B cell (primary cell): ENCODE measurements at regions not wholly inside any gene's neighbourhood (a gene's known extent, or its start where the extent isn't known, plus 50 kb on each side); places are given as distances from the start of the nearest gene placed in this dataset.

ENCODE experiments used
- ATAC-seq: fragments of 200-7000 bp; cut with Tn5 transposase; one replicate; pipeline ENCODE4 v1.10.0; 2021; ENCODE audit warnings: low read depth, mild to moderate bottlenecking, moderate number of reproducible peaks, moderate library complexity
- CTCF ChIA-PET: fragments of 350-600 bp; sonication (Branson Sonifier 250); formaldehyde crosslinking; loops from one replicate; lab custom pipeline; 2021; ENCODE audit warnings: antibody characterized with exemption, inconsistent platforms; lab: Charles Lee
- POLR2A ChIA-PET: fragments of 350-600 bp; sonication (Branson Sonifier 250); formaldehyde crosslinking; loops from one replicate; lab custom pipeline; 2021; ENCODE audit warnings: antibody characterized with exemption; lab: Charles Lee
- DNase-seq: peaks from one replicate; pipeline ENCODE4 v3.0.0; 2013
- H2AFZ ChIP-seq: 2 replicates; pipeline ENCODE4 v1.6.1; 2012; ENCODE audit warnings: mild to moderate bottlenecking, low read depth, low read length; ENCODE audit not compliant: insufficient read depth, poor library complexity, severe bottlenecking
- H3K27ac ChIP-seq, 2 donors: 1 replicate in 1 of 2; 2 replicates in 1 of 2; pipeline ENCODE4 v1.5.1; 2012 to 2013; ENCODE audit warnings: low read length in 2 of 2, mild to moderate bottlenecking in 2 of 2, moderate library complexity in 1 of 2
- H3K27me3 ChIP-seq, 4 experiments: fragments of 200-600 bp in 1 of 4; sonication (generic) in 1 of 4; replicated peaks in 1 of 4; 1 replicate in 2 of 4; 2 replicates in 2 of 4; pipeline versions ENCODE4 v1.6.1 to v1.7.0; 2013 to 2016; ENCODE audit warnings: low read length in 3 of 4, mild to moderate bottlenecking in 2 of 4, mixed read lengths in 1 of 4, moderate library complexity in 1 of 4; ENCODE audit not compliant: insufficient read depth in 4 of 4, control insufficient read depth in 3 of 4; ENCODE audit errors: control extremely low read depth in 1 of 4
- H3K36me3 ChIP-seq, 2 experiments: replicated peaks in 1 of 2; 1 replicate in 1 of 2; 2 replicates in 1 of 2; pipeline versions ENCODE4 v1.6.1 to v1.7.1; 2013; ENCODE audit warnings: low read length in 1 of 2; ENCODE audit not compliant: insufficient read depth in 2 of 2, control insufficient read depth in 1 of 2; ENCODE audit errors: control extremely low read depth in 1 of 2, extremely low read depth in 1 of 2
- H3K4me1 ChIP-seq, 2 donors: fragments of 200-600 bp in 1 of 2; sonication (generic) in 1 of 2; 1 replicate in 1 of 2; 2 replicates in 1 of 2; pipeline versions ENCODE4 v1.5.1 to v1.6.1; 2013 to 2017; ENCODE audit warnings: low read length in 2 of 2; ENCODE audit not compliant: control insufficient read depth in 2 of 2, insufficient read depth in 2 of 2
- H3K4me2 ChIP-seq: replicated peaks from 2 replicates; pipeline ENCODE3; 2012; ENCODE audit warnings: mild to moderate bottlenecking, low read depth, low read length; ENCODE audit not compliant: poor library complexity, severe bottlenecking
- H3K4me3 ChIP-seq, 5 experiments: fragments of 200-600 bp in 1 of 5; sonication (generic) in 1 of 5; 1 replicate in 3 of 5; 2 replicates in 2 of 5; pipeline versions ENCODE4 v1.5.1 to v1.7.0; 2011 to 2016; ENCODE audit warnings: low read length in 4 of 5, mild to moderate bottlenecking in 4 of 5, low read depth in 2 of 5, control low read depth in 1 of 5, moderate library complexity in 1 of 5; ENCODE audit not compliant: insufficient read depth in 1 of 5; ENCODE audit errors: control extremely low read depth in 1 of 5, extremely low read depth in 1 of 5
- H3K79me2 ChIP-seq: fragments of 200-600 bp; sonication (generic); one replicate; pipeline ENCODE4 v1.6.0; 2016; ENCODE audit warnings: low read length; ENCODE audit not compliant: control insufficient read depth, insufficient read depth
- H3K9ac ChIP-seq: fragments of 200-600 bp; sonication (generic); 2 replicates; pipeline ENCODE4 v1.6.1; 2017; ENCODE audit warnings: mild to moderate bottlenecking, low read length, moderate library complexity
- H3K9me3 ChIP-seq, 3 donors: one replicate each; pipeline versions ENCODE4 v1.6.1 to v1.7.1; 2013; ENCODE audit warnings: low read length in 2 of 3; ENCODE audit not compliant: control insufficient read depth in 2 of 3, insufficient read depth in 1 of 3; ENCODE audit errors: control extremely low read depth in 1 of 3
- H4K20me1 ChIP-seq: 2 replicates; pipeline ENCODE4 v1.6.0; 2012; ENCODE audit warnings: mild to moderate bottlenecking, low read length; ENCODE audit not compliant: insufficient read depth, control insufficient read depth, poor library complexity, severe bottlenecking
- H3K27ac Mint-ChIP-seq: one replicate; pipeline ENCODE4 v1.8.0; 2021; ENCODE audit warnings: mixed read lengths
- H3K27me3 Mint-ChIP-seq: one replicate; pipeline ENCODE4 v1.8.0; 2021; ENCODE audit warnings: mixed read lengths
- H3K4me1 Mint-ChIP-seq: one replicate; pipeline ENCODE4 v1.8.0; 2021; ENCODE audit warnings: mixed read lengths
- H3K4me3 Mint-ChIP-seq: one replicate; pipeline ENCODE4 v1.8.0; 2021; ENCODE audit warnings: mixed read lengths
- H3K9me3 Mint-ChIP-seq: one replicate; pipeline ENCODE4 v1.8.0; 2022; ENCODE audit warnings: mixed read lengths; ENCODE audit not compliant: insufficient read depth
- CTCF ChIP-seq: fragments of 200-600 bp; IDR thresholded peaks from one replicate; pipeline ENCODE4 v1.8.0; 2022; ENCODE audit warnings: antibody characterized with exemption, mild to moderate bottlenecking
- EZH2 ChIP-seq: IDR thresholded peaks from 2 replicates; pipeline ENCODE4 v1.6.1; 2012; ENCODE audit warnings: borderline replicate concordance, low read depth, mild to moderate bottlenecking, moderate library complexity, low read length; ENCODE audit not compliant: insufficient read depth, poor library complexity, severe bottlenecking
- WGBS: methylation state at CpG from one replicate; pipeline ENCODE4 v1.1.5; 2013; ENCODE audit warnings: missing lambda C conversion rate; ENCODE audit not compliant: insufficient coverage; 5-methylcytosine and 5-hydroxymethylcytosine counted together
- intact Hi-C: fragments of 100-400 bp; cut with micrococcal nuclease; formaldehyde crosslinking; loops from one replicate; pipeline ENCODE4 v1.10.0; 2022

GRCh38 chr4:95619525-95620443 lies 71.0 kb upstream of the UNC5C start:
- no peaks in the 10 kb centered on the region for H3K27me3 ChIP-seq
- Mint-ChIP-seq H3K27me3 (no peaks in the 10 kb centered on the region), H3K4me1 (no peaks in the 10 kb centered on the region), H3K4me3 (no peak overlapping the region), H3K27ac (no peak overlapping the region), H3K9me3 (no peaks in the 10 kb centered on the region)
- no peaks in the 10 kb centered on the region for H3K79me2 ChIP-seq
- no peak overlapping the region for H3K27ac ChIP-seq
- no peak for DNase-seq
- H3K4me2 ChIP-seq = no peak overlapping the region
- ChIA-PET POLR2A (no interaction called here), CTCF (no interaction called here)
- WGBS = 85% methylated on average over 4 of the region's 9 CpGs
- no peak for ATAC-seq
- no peaks in the 10 kb centered on the region for H3K9me3 ChIP-seq
- intact Hi-C loops = no loop called here
- H3K36me3 ChIP-seq = no peaks in the 10 kb centered on the region
- H2AFZ ChIP-seq = no peak overlapping the region
- H4K20me1 ChIP-seq = no peaks in the 10 kb centered on the region
- H3K9ac ChIP-seq = no peak overlapping the region
- TF ChIP-seq EZH2 = no peak
- no peak for TF ChIP-seq CTCF
- no peaks in the 10 kb centered on the region for H3K4me1 ChIP-seq
- H3K4me3 ChIP-seq = no peak overlapping the region

- no peak overlapping the region for H3K4me2 ChIP-seq
- ChIA-PET CTCF (no interaction called here), POLR2A (no interaction called here)
- no peaks in the 10 kb centered on the region for H3K36me3 ChIP-seq
- no peak overlapping the region for H3K4me3 Mint-ChIP-seq
- no peaks in the 10 kb centered on the region for H3K79me2 ChIP-seq
- no peak overlapping the region for H3K4me3 ChIP-seq
- no peaks in the 10 kb centered on the region for H3K27me3 ChIP-seq
- H2AFZ ChIP-seq = no peak overlapping the region
- H3K9ac ChIP-seq = no peak overlapping the region
- no peak overlapping the region for H3K27ac Mint-ChIP-seq
- H3K27ac ChIP-seq = no peak overlapping the region
- H3K4me1 ChIP-seq = no peaks in the 10 kb centered on the region
- H3K9me3 ChIP-seq = no peaks in the 10 kb centered on the region
- TF ChIP-seq CTCF (no peak), EZH2 (no peak)
- H4K20me1 ChIP-seq = no peaks in the 10 kb centered on the region
- intact Hi-C loops = no loop called here
- no peaks in the 10 kb centered on the region for H3K9me3 Mint-ChIP-seq
- 100% methylated on average over 2 of the region's 8 CpGs for WGBS
- H3K27me3 Mint-ChIP-seq = no peaks in the 10 kb centered on the region
- DNase-seq (no peak), ATAC-seq (no peak)
- no peaks in the 10 kb centered on the region for H3K4me1 Mint-ChIP-seq
Measured at GRCh38 chr4:95614684-95615205, 66.0 kb upstream of the UNC5C start.
